Activated T-cell treated with anti-CD3 and anti-CD28 coated beads, Interleukin-2, amount 50 U/mL, for 24 hours (primary cell): ENCODE measurements at regions not wholly inside any gene's neighbourhood (a gene's known extent, or its start where the extent isn't known, plus 50 kb on each side); places are given as distances from the start of the nearest gene placed in this dataset.

Source experiments
- DNase-seq: peaks from one replicate; pipeline ENCODE4 v3.0.0-alpha.2; 2020
- H3K27ac Mint-ChIP-seq: 2 replicates; pipeline ENCODE4 v1.8.0; 2020; ENCODE audit warnings: mild to moderate bottlenecking, mixed read lengths
- H3K27me3 Mint-ChIP-seq: 2 replicates; pipeline ENCODE4 v1.8.0; 2020; ENCODE audit warnings: mixed read lengths
- H3K36me3 Mint-ChIP-seq: 2 replicates; pipeline ENCODE4 v1.8.0; 2020; ENCODE audit warnings: low read depth, mixed read lengths
- H3K4me1 Mint-ChIP-seq: 2 replicates; pipeline ENCODE4 v1.8.0; 2020; ENCODE audit warnings: low read depth, mixed read lengths
- H3K4me3 Mint-ChIP-seq: 2 replicates; pipeline ENCODE4 v1.8.0; 2020; ENCODE audit warnings: mild to moderate bottlenecking, moderate library complexity, mixed read lengths
- H3K9me3 Mint-ChIP-seq: 2 replicates; pipeline ENCODE4 v1.8.0; 2020; ENCODE audit warnings: mixed read lengths

GRCh38 chr12:19925841-19926240 lies 442.5 kb upstream of the PDE3A start:
- no peaks in the 10 kb centered on the region for H3K9me3 Mint-ChIP-seq
- no peak overlapping the region for H3K4me3 Mint-ChIP-seq
- H3K36me3 Mint-ChIP-seq: no peaks in the 10 kb centered on the region
- H3K27me3 Mint-ChIP-seq: no peaks in the 10 kb centered on the region
- no peak for DNase-seq
- no peak overlapping the region for H3K27ac Mint-ChIP-seq
- no peaks in the 10 kb centered on the region for H3K4me1 Mint-ChIP-seq

DNA sequence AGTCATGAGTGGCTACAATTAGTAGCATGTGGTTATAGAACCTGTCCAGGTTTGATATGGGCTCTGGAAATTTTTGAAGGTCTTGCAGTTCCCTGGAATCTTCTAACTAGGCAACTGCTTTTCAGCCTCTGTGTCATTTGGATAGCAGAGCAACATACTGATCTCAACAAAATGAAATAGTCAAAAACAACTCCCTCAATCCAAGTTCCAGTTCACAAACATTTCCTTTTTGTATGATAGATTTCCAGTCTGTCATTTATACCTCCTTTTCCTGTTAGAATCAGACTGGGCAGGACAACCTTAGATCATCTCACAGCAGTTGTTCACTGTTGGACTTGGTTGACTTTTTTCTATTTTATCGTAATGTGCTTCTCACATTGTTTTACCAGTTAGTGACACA lies 442.1 kb upstream of the PDE3A start:
- no peaks in the 10 kb centered on the region for H3K4me1 Mint-ChIP-seq
- no peaks in the 10 kb centered on the region for H3K9me3 Mint-ChIP-seq
- no peak overlapping the region for H3K27ac Mint-ChIP-seq
- no peak for DNase-seq
- H3K27me3 Mint-ChIP-seq: peaks cover 2% of the 10 kb centered on the region
- H3K36me3 Mint-ChIP-seq: no peaks in the 10 kb centered on the region
- H3K4me3 Mint-ChIP-seq: no peak overlapping the region

GRCh38 chr12:19927661-19928060 lies 440.7 kb upstream of the PDE3A start:
- Mint-ChIP-seq H3K27me3 (peaks cover 3% of the 10 kb centered on the region), H3K4me1 (no peaks in the 10 kb centered on the region), H3K36me3 (no peaks in the 10 kb centered on the region), H3K9me3 (no peaks in the 10 kb centered on the region), H3K27ac (no peak overlapping the region), H3K4me3 (no peak overlapping the region)
- no peak for DNase-seq

GRCh38 chr12:19932413-19932812 lies 435.9 kb upstream of the PDE3A start:
- Mint-ChIP-seq H3K4me1 (no peaks in the 10 kb centered on the region), H3K4me3 (no peak overlapping the region), H3K36me3 (no peaks in the 10 kb centered on the region), H3K27me3 (peaks cover 8% of the 10 kb centered on the region), H3K27ac (no peak overlapping the region), H3K9me3 (peaks cover 5% of the 10 kb centered on the region)
- DNase-seq: no peak

- no peak overlapping the region for H3K27ac Mint-ChIP-seq
- H3K36me3 Mint-ChIP-seq: no peaks in the 10 kb centered on the region
- peaks cover 8% of the 10 kb centered on the region for H3K27me3 Mint-ChIP-seq
- H3K9me3 Mint-ChIP-seq: peaks cover 5% of the 10 kb centered on the region
- H3K4me1 Mint-ChIP-seq: no peaks in the 10 kb centered on the region
- no peak overlapping the region for H3K4me3 Mint-ChIP-seq
- no peak for DNase-seq
Measured at GRCh38 chr12:19933924-19934323, 434.4 kb upstream of the PDE3A start.

DNA sequence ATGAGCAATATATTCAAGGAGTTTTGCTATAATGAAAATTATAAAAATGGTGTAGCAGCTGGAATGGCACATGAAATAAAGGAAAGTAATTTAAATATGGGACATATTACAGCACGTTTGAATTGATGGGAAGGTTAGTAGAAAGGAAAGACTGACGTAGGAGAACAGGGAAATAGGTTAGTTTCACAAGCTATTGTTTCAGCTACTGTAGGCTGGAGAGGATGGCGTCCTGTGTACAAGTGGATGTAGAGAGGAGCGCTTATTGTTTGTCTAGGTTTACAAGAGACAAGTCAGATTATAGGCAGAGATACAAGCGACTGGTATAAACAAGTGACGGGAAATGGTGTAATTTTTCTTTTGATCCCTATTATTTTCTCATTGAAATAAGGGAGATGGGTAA lies 431.2 kb upstream of the PDE3A start:
- no peaks in the 10 kb centered on the region for H3K36me3 Mint-ChIP-seq
- peaks cover 4% of the 10 kb centered on the region for H3K27me3 Mint-ChIP-seq
- H3K27ac Mint-ChIP-seq: no peak overlapping the region
- no peak overlapping the region for H3K4me3 Mint-ChIP-seq
- no peak for DNase-seq
- no peaks in the 10 kb centered on the region for H3K4me1 Mint-ChIP-seq
- H3K9me3 Mint-ChIP-seq: peaks cover 5% of the 10 kb centered on the region

- Mint-ChIP-seq H3K4me3 (no peak overlapping the region), H3K9me3 (peaks cover 5% of the 10 kb centered on the region), H3K36me3 (no peaks in the 10 kb centered on the region), H3K27ac (no peak overlapping the region), H3K27me3 (peaks cover 4% of the 10 kb centered on the region), H3K4me1 (no peaks in the 10 kb centered on the region)
- no peak for DNase-seq
Measured at GRCh38 chr12:19938031-19938430, 430.3 kb upstream of the PDE3A start.

- H3K4me3 Mint-ChIP-seq: no peak overlapping the region
- peaks cover 4% of the 10 kb centered on the region for H3K27me3 Mint-ChIP-seq
Measured at GRCh38 chr12:19938491-19938890, 429.8 kb upstream of the PDE3A start.

GRCh38 chr12:19940267-19940666 lies 428.1 kb upstream of the PDE3A start:
- no peak for DNase-seq
- no peaks in the 10 kb centered on the region for H3K4me1 Mint-ChIP-seq
- no peak overlapping the region for H3K4me3 Mint-ChIP-seq
- peaks cover 2% of the 10 kb centered on the region for H3K27me3 Mint-ChIP-seq
- no peak overlapping the region for H3K27ac Mint-ChIP-seq
- H3K36me3 Mint-ChIP-seq: no peaks in the 10 kb centered on the region
- H3K9me3 Mint-ChIP-seq: peaks cover 3% of the 10 kb centered on the region

More at GRCh38 chr12:19938491-19938890, 429.8 kb upstream of the PDE3A start:
- no peaks in the 10 kb centered on the region for H3K4me1 Mint-ChIP-seq
- H3K27ac Mint-ChIP-seq: no peak overlapping the region
- H3K9me3 Mint-ChIP-seq: peaks cover 5% of the 10 kb centered on the region
- H3K36me3 Mint-ChIP-seq: no peaks in the 10 kb centered on the region
- DNase-seq: no peak

- Mint-ChIP-seq H3K4me3 (no peak overlapping the region), H3K27me3 (no peaks in the 10 kb centered on the region), H3K27ac (no peak overlapping the region), H3K36me3 (no peaks in the 10 kb centered on the region), H3K9me3 (no peaks in the 10 kb centered on the region), H3K4me1 (no peaks in the 10 kb centered on the region)
- DNase-seq: no peak
Measured at GRCh38 chr12:19941096-19941495, 427.2 kb upstream of the PDE3A start.

DNA sequence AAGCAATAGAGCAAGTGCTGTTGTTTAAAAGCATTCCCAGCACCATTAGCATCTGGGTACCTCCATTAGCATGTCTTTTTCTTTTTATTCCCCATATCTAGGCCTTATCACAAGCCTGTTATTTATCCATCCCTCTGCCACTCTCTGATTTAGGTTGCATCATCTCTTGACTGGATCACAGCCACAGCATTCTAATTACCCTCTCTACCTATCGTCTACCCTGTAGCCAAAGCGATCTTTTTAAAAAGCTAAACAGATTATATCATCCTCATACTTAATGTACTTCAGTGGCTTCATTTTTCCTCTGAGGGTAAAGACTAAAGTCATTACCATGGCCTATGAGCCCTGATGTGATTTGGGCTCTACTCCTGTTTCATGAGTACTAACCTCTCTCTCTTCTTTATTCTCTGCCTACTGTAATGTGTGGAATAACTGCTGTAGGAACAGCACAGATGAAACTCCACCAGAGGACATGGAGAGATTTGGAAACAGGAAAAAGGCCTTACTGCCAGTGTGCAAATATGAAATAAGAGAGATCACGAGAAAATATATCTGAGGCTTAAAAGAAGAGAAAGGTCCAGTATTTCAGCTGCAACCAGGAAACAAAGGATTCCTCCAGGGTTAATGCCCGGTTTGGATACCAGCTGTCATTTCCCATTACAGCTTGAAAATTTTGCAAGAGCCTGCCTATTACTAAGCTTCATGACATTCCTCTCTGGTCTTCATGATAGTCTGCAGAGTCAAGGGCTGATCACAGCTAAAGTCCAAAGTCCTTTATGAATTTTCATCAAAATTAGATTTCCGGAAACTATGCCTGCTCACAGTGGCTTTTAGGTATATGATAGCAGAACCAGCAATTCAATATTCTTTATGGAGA lies 422.5 kb upstream of the PDE3A start:
- H3K36me3 Mint-ChIP-seq: no peaks in the 10 kb centered on the region
- peaks cover 7% of the 10 kb centered on the region for H3K9me3 Mint-ChIP-seq
- H3K27me3 Mint-ChIP-seq: no peaks in the 10 kb centered on the region
- no peak overlapping the region for H3K4me3 Mint-ChIP-seq
- no peak overlapping the region for H3K27ac Mint-ChIP-seq
- DNase-seq: no peak
- H3K4me1 Mint-ChIP-seq: no peaks in the 10 kb centered on the region

DNA sequence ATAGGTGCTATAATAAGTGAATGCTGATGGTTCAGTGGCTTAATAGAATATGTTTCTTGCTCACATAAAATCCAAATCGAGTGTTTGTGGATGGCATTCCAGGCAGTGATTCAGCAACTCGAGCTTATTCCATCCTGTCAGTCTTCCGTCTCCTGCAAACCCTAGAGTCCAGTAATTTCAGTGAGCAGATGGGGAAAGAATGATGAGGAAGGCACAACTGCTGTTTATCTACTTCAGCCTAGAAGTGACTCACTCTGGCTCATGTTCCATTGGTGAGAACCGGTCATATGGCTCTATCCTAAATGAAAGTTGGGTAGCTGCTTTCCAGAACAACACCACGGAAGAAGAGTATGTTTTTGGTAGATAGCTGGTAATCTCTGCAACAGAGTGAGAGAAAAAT lies 421.8 kb upstream of the PDE3A start:
- Mint-ChIP-seq H3K9me3 (peaks cover 7% of the 10 kb centered on the region), H3K27me3 (no peaks in the 10 kb centered on the region), H3K4me1 (no peaks in the 10 kb centered on the region), H3K36me3 (no peaks in the 10 kb centered on the region), H3K4me3 (no peak overlapping the region), H3K27ac (no peak overlapping the region)
- DNase-seq: no peak

- Mint-ChIP-seq H3K36me3 (no peaks in the 10 kb centered on the region), H3K4me1 (no peaks in the 10 kb centered on the region), H3K27ac (no peak overlapping the region), H3K27me3 (no peaks in the 10 kb centered on the region), H3K9me3 (peaks cover 7% of the 10 kb centered on the region), H3K4me3 (no peak overlapping the region)
- no peak for DNase-seq
Measured at GRCh38 chr12:19947344-19947743, 421.0 kb upstream of the PDE3A start.

GRCh38 chr12:19951664-19952063 lies 416.7 kb upstream of the PDE3A start:
- Mint-ChIP-seq H3K4me1 (no peaks in the 10 kb centered on the region), H3K4me3 (no peak overlapping the region), H3K27ac (no peak overlapping the region), H3K9me3 (peaks cover 7% of the 10 kb centered on the region), H3K27me3 (no peaks in the 10 kb centered on the region), H3K36me3 (no peaks in the 10 kb centered on the region)
- no peak for DNase-seq

GRCh38 chr12:19953734-19954133 lies 414.6 kb upstream of the PDE3A start:
- Mint-ChIP-seq H3K36me3 (no peaks in the 10 kb centered on the region), H3K9me3 (peaks cover 4% of the 10 kb centered on the region), H3K27ac (no peak overlapping the region)

More at GRCh38 chr12:19953734-19954133, 414.6 kb upstream of the PDE3A start:
- Mint-ChIP-seq H3K27me3 (no peaks in the 10 kb centered on the region), H3K4me1 (no peaks in the 10 kb centered on the region), H3K4me3 (no peak overlapping the region)
- DNase-seq: no peak
